ENCODE measurements at regions not wholly inside any gene's neighbourhood (a gene's known extent, or its start where the extent isn't known, plus 50 kb on each side); places are given as distances from the start of the nearest gene placed in this dataset.

- Histone ChIP-seq H3K27ac (no peak overlapping the region), H3K9ac (no peak overlapping the region), H3K4me1 (ENCODE audit: low read depth, poor library complexity, severe bottlenecking) (no peaks in the 10 kb centered on the region), H3K79me2 (ENCODE audit: insufficient read depth, low read depth) (no peaks in the 10 kb centered on the region), H3K36me3 (ENCODE audit: insufficient read depth) (no peaks in the 10 kb centered on the region), H4K20me1 (ENCODE audit: insufficient read depth) (no peaks in the 10 kb centered on the region), H3K27me3 (ENCODE audit: insufficient read depth, low read depth) (no peaks in the 10 kb centered on the region), H3K4me2 (no peak overlapping the region), H3K4me3 (IDR thresholded peaks at IDR 0.05; ENCODE audit: insufficient read depth, low read depth, low read length) (no peak overlapping the region), H2AFZ (ENCODE audit: low read depth) (no peak overlapping the region)
- no peak for TF ChIP-seq CTCF (conservative IDR thresholded peaks at IDR 0.05; ENCODE audit: low read depth, low read length)
Observed at GRCh38 chr14:87217023-87217422, 776.0 kb downstream of the GALC start.

- Histone ChIP-seq H3K36me3 (ENCODE audit: insufficient read depth) (no peaks in the 10 kb centered on the region), H3K4me1 (ENCODE audit: low read depth, poor library complexity, severe bottlenecking) (no peaks in the 10 kb centered on the region), H4K20me1 (ENCODE audit: insufficient read depth) (no peaks in the 10 kb centered on the region), H3K27me3 (ENCODE audit: insufficient read depth, low read depth) (no peaks in the 10 kb centered on the region), H3K27ac (no peak overlapping the region), H3K79me2 (ENCODE audit: insufficient read depth, low read depth) (no peaks in the 10 kb centered on the region), H3K9ac (no peak overlapping the region), H2AFZ (ENCODE audit: low read depth) (no peak overlapping the region), H3K4me3 (IDR thresholded peaks at IDR 0.05; ENCODE audit: insufficient read depth, low read depth, low read length) (no peak overlapping the region), H3K4me2 (no peak overlapping the region)
- TF ChIP-seq CTCF (conservative IDR thresholded peaks at IDR 0.05; ENCODE audit: low read depth, low read length) = no peak
Observed at GRCh38 chr14:87214558-87214957, 778.4 kb downstream of the GALC start.

- Histone ChIP-seq H3K4me3 (IDR thresholded peaks at IDR 0.05; ENCODE audit: insufficient read depth, low read depth, low read length) (no peak overlapping the region), H2AFZ (ENCODE audit: low read depth) (no peak overlapping the region), H3K36me3 (ENCODE audit: insufficient read depth) (no peaks in the 10 kb centered on the region), H3K27ac (no peak overlapping the region), H3K4me1 (ENCODE audit: low read depth, poor library complexity, severe bottlenecking) (no peaks in the 10 kb centered on the region), H4K20me1 (ENCODE audit: insufficient read depth) (no peaks in the 10 kb centered on the region), H3K79me2 (ENCODE audit: insufficient read depth, low read depth) (no peaks in the 10 kb centered on the region), H3K9ac (no peak overlapping the region), H3K4me2 (no peak overlapping the region), H3K27me3 (ENCODE audit: insufficient read depth, low read depth) (no peaks in the 10 kb centered on the region)
- TF ChIP-seq CTCF (conservative IDR thresholded peaks at IDR 0.05; ENCODE audit: low read depth, low read length) = no peak
Observed at GRCh38 chr14:87207756-87208155, 785.2 kb downstream of the GALC start.

- Histone ChIP-seq H4K20me1 (ENCODE audit: insufficient read depth) (no peaks in the 10 kb centered on the region), H3K27ac (no peak overlapping the region), H3K27me3 (ENCODE audit: insufficient read depth, low read depth) (no peaks in the 10 kb centered on the region), H2AFZ (ENCODE audit: low read depth) (no peak overlapping the region), H3K9ac (no peak overlapping the region), H3K36me3 (ENCODE audit: insufficient read depth) (no peaks in the 10 kb centered on the region), H3K4me3 (IDR thresholded peaks at IDR 0.05; ENCODE audit: insufficient read depth, low read depth, low read length) (no peak overlapping the region), H3K4me1 (ENCODE audit: low read depth, poor library complexity, severe bottlenecking) (no peaks in the 10 kb centered on the region), H3K79me2 (ENCODE audit: insufficient read depth, low read depth) (no peaks in the 10 kb centered on the region), H3K4me2 (no peak overlapping the region)
- TF ChIP-seq CTCF (conservative IDR thresholded peaks at IDR 0.05; ENCODE audit: low read depth, low read length) = no peak
Observed at GRCh38 chr14:87205811-87206210, 787.2 kb downstream of the GALC start.

GRCh38 chr14:87203346-87203745, 789.6 kb downstream of the GALC start:
- H3K27me3 ChIP-seq (ENCODE audit: insufficient read depth, low read depth) = no peaks in the 10 kb centered on the region
- H2AFZ ChIP-seq (ENCODE audit: low read depth) = no peak overlapping the region
- no peaks in the 10 kb centered on the region for H3K79me2 ChIP-seq (ENCODE audit: insufficient read depth, low read depth)
- H3K4me2 ChIP-seq = no peak overlapping the region
- H3K9ac ChIP-seq = no peak overlapping the region
- no peak overlapping the region for H3K4me3 ChIP-seq (IDR thresholded peaks at IDR 0.05; ENCODE audit: insufficient read depth, low read depth, low read length)
- no peak overlapping the region for H3K27ac ChIP-seq
- no peaks in the 10 kb centered on the region for H3K36me3 ChIP-seq (ENCODE audit: insufficient read depth)
- no peaks in the 10 kb centered on the region for H3K4me1 ChIP-seq (ENCODE audit: low read depth, poor library complexity, severe bottlenecking)
- TF ChIP-seq CTCF (conservative IDR thresholded peaks at IDR 0.05; ENCODE audit: low read depth, low read length) = no peak
- H4K20me1 ChIP-seq (ENCODE audit: insufficient read depth) = no peaks in the 10 kb centered on the region

Data from KMS-11 (cell line).